ENCODE measurements at regions not wholly inside any gene's neighbourhood (a gene's known extent, or its start where the extent isn't known, plus 50 kb on each side); places are given as distances from the start of the nearest gene placed in this dataset.

GRCh38 chr18:39039813-39040212 lies 1474.2 kb upstream of the CELF4 start:
- POLR2A ChIA-PET: no interaction called here
- H3K4me3 Mint-ChIP-seq (ENCODE audit: unreplicated experiment): no peak overlapping the region
- no peaks in the 10 kb centered on the region for H3K4me1 Mint-ChIP-seq (ENCODE audit: insufficient read depth, unreplicated experiment)
- no peak for DNase-seq (ENCODE audit: unreplicated experiment)
- no peak overlapping the region for H3K27ac Mint-ChIP-seq (ENCODE audit: low read depth, unreplicated experiment)
- intact Hi-C loops (cut with micrococcal nuclease): no loop called here
- H3K27me3 Mint-ChIP-seq (ENCODE audit: insufficient read depth, unreplicated experiment): no peaks in the 10 kb centered on the region
- H3K36me3 Mint-ChIP-seq (ENCODE audit: insufficient read depth, unreplicated experiment): no peaks in the 10 kb centered on the region
- TF ChIP-seq CTCF (IDR thresholded peaks at IDR 0.05; ENCODE audit: unreplicated experiment): no peak
- CTCF ChIA-PET: no interaction called here
- peaks cover 13% of the 10 kb centered on the region for H3K9me3 Mint-ChIP-seq (ENCODE audit: unreplicated experiment)
- no TSS peak for BruUV-seq (replicated peaks)

GRCh38 chr18:39037925-39038324 lies 1472.3 kb upstream of the CELF4 start:
- CTCF ChIA-PET: no interaction called here
- no peak for TF ChIP-seq CTCF (IDR thresholded peaks at IDR 0.05; ENCODE audit: unreplicated experiment)
- no peak for DNase-seq (ENCODE audit: unreplicated experiment)
- Mint-ChIP-seq H3K4me1 (ENCODE audit: insufficient read depth, unreplicated experiment) (no peaks in the 10 kb centered on the region), H3K4me3 (ENCODE audit: unreplicated experiment) (no peak overlapping the region), H3K27ac (ENCODE audit: low read depth, unreplicated experiment) (no peak overlapping the region), H3K27me3 (ENCODE audit: insufficient read depth, unreplicated experiment) (no peaks in the 10 kb centered on the region), H3K36me3 (ENCODE audit: insufficient read depth, unreplicated experiment) (no peaks in the 10 kb centered on the region), H3K9me3 (ENCODE audit: unreplicated experiment) (peaks cover 13% of the 10 kb centered on the region)
- no TSS peak for BruUV-seq (replicated peaks)
- intact Hi-C loops (cut with micrococcal nuclease): no loop called here
- POLR2A ChIA-PET: no interaction called here

- peaks cover 6% of the 10 kb centered on the region for H3K9me3 Mint-ChIP-seq (ENCODE audit: unreplicated experiment)
- ChIA-PET CTCF (no interaction called here), POLR2A (no interaction called here)
- H3K27me3 Mint-ChIP-seq (ENCODE audit: insufficient read depth, unreplicated experiment): no peaks in the 10 kb centered on the region
- no peak for TF ChIP-seq CTCF (IDR thresholded peaks at IDR 0.05; ENCODE audit: unreplicated experiment)
- H3K27ac Mint-ChIP-seq (ENCODE audit: low read depth, unreplicated experiment): no peak overlapping the region
- no peaks in the 10 kb centered on the region for H3K4me1 Mint-ChIP-seq (ENCODE audit: insufficient read depth, unreplicated experiment)
- H3K4me3 Mint-ChIP-seq (ENCODE audit: unreplicated experiment): no peak overlapping the region
- H3K36me3 Mint-ChIP-seq (ENCODE audit: insufficient read depth, unreplicated experiment): no peaks in the 10 kb centered on the region
- DNase-seq (ENCODE audit: unreplicated experiment): no peak
- no TSS peak for BruUV-seq (replicated peaks)
- intact Hi-C loops (cut with micrococcal nuclease): no loop called here
Measured at GRCh38 chr18:39033312-39033711, 1467.7 kb upstream of the CELF4 start.

GRCh38 chr18:39031647-39032046 lies 1466.0 kb upstream of the CELF4 start:
- Mint-ChIP-seq H3K36me3 (ENCODE audit: insufficient read depth, unreplicated experiment) (no peaks in the 10 kb centered on the region), H3K27me3 (ENCODE audit: insufficient read depth, unreplicated experiment) (no peaks in the 10 kb centered on the region), H3K9me3 (ENCODE audit: unreplicated experiment) (peaks cover 1% of the 10 kb centered on the region), H3K27ac (ENCODE audit: low read depth, unreplicated experiment) (no peak overlapping the region), H3K4me1 (ENCODE audit: insufficient read depth, unreplicated experiment) (no peaks in the 10 kb centered on the region), H3K4me3 (ENCODE audit: unreplicated experiment) (no peak overlapping the region)
- DNase-seq (ENCODE audit: unreplicated experiment): no peak
- TF ChIP-seq CTCF (IDR thresholded peaks at IDR 0.05; ENCODE audit: unreplicated experiment): no peak
- ChIA-PET CTCF (no interaction called here), POLR2A (interaction anchor here (1.3 kb wide), 1 partner anchor 118 kb away, joined by 4 read pairs; no protein-coding TSS in a partner anchor)
- intact Hi-C loops (cut with micrococcal nuclease): no loop called here
- BruUV-seq (replicated peaks): no TSS peak

All from MCF 10A (cell line).